AG04450 (cell line): ENCODE measurements at regions not wholly inside any gene's neighbourhood (a gene's known extent, or its start where the extent isn't known, plus 50 kb on each side); places are given as distances from the start of the nearest gene placed in this dataset.

Experiments used
- CTCF ChIA-PET: fragments of 300-600, 350-600 bp; formaldehyde crosslinking; extraction: SDS; loops from one replicate; lab custom pipeline; 2022; ENCODE audit warnings: antibody characterized with exemption, inconsistent platforms; lab: Charles Lee
- POLR2A ChIA-PET: fragments of 350-600 bp; formaldehyde crosslinking; extraction: SDS; loops from one replicate; lab custom pipeline; 2021; ENCODE audit warnings: antibody characterized with exemption, inconsistent platforms; lab: Yijun Ruan, JAX
- DNase-seq: peaks from one replicate; pipeline ENCODE4 v3.0.0-alpha.2; 2011; ENCODE audit warnings: low read depth, low spot score
- H3K27ac ChIP-seq: one replicate; pipeline ENCODE4 v1.5.1; 2012; ENCODE audit warnings: low read depth, low read length, control low read depth
- H3K27me3 ChIP-seq: one replicate; pipeline ENCODE4 v1.6.0; 2012; ENCODE audit warnings: low read length; ENCODE audit not compliant: control insufficient read depth, insufficient read depth
- H3K4me3 ChIP-seq: 2 replicates; pipeline ENCODE4 v1.5.1; 2011; ENCODE audit warnings: mild to moderate bottlenecking, low read depth, low read length, control low read depth
- H3K9me3 ChIP-seq: 2 replicates; pipeline ENCODE4 v1.5.1; 2012; ENCODE audit warnings: low read length; ENCODE audit not compliant: control insufficient read depth, insufficient read depth
- TF ChIP-seq, protein P1 (sequence below): IDR thresholded peaks from 2 replicates; pipeline ENCODE4 v1.5.1; 2011; ENCODE audit warnings: low read depth, low read length, control low read depth, inconsistent platforms

DNA sequence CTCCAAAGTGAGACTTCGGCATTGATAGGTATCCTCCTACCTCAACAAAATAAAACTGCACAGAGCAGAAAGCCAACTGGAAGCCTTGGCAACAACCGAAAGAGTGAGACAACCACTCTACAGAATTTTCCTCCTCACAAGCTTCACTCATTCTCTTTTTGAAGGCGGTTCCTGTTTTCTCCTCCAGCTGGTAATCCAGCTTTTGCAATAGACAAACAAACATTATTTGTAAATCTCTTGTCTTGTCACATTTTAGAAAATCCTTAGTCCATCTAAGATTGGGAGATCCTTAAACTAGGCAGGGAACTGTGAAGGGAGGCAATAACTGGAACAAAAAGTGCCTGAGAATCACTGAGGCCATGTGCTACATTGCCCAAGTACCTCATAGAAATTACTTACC lies 332.4 kb downstream of the BCL11A start:
- no peaks in the 10 kb centered on the region for H3K27me3 ChIP-seq
- TF ChIP-seq, protein P1, sequence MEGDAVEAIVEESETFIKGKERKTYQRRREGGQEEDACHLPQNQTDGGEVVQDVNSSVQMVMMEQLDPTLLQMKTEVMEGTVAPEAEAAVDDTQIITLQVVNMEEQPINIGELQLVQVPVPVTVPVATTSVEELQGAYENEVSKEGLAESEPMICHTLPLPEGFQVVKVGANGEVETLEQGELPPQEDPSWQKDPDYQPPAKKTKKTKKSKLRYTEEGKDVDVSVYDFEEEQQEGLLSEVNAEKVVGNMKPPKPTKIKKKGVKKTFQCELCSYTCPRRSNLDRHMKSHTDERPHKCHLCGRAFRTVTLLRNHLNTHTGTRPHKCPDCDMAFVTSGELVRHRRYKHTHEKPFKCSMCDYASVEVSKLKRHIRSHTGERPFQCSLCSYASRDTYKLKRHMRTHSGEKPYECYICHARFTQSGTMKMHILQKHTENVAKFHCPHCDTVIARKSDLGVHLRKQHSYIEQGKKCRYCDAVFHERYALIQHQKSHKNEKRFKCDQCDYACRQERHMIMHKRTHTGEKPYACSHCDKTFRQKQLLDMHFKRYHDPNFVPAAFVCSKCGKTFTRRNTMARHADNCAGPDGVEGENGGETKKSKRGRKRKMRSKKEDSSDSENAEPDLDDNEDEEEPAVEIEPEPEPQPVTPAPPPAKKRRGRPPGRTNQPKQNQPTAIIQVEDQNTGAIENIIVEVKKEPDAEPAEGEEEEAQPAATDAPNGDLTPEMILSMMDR: no peak
- no peak for DNase-seq
- H3K27ac ChIP-seq: no peak overlapping the region
- no peak overlapping the region for H3K4me3 ChIP-seq
- H3K9me3 ChIP-seq: no peaks in the 10 kb centered on the region
- ChIA-PET CTCF (no interaction called here), POLR2A (no interaction called here)

DNA sequence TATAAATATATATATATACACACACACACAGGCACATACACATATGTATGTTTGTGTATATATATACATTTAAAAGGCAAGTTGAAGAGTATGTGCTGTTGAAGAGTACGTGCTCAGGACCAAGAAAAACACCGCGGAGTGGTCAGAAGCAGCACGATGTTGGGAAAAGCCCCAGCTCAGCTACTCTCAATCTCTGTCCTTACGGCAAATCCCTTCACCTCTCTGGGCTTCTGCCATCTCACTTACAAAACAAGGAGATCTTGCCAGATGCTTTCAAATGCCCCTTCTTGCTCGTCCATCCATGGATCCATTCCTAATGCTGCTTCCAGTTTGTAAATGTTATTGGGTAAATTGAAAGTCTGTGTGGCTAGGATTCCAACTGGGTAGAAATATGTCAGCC lies 333.9 kb downstream of the BCL11A start:
- CTCF ChIA-PET: no interaction called here
- POLR2A ChIA-PET: no interaction called here
- Histone ChIP-seq H3K9me3 (no peaks in the 10 kb centered on the region), H3K4me3 (no peak overlapping the region), H3K27ac (no peak overlapping the region), H3K27me3 (no peaks in the 10 kb centered on the region)
- no peak for DNase-seq
- TF ChIP-seq, protein P1: no peak

DNA sequence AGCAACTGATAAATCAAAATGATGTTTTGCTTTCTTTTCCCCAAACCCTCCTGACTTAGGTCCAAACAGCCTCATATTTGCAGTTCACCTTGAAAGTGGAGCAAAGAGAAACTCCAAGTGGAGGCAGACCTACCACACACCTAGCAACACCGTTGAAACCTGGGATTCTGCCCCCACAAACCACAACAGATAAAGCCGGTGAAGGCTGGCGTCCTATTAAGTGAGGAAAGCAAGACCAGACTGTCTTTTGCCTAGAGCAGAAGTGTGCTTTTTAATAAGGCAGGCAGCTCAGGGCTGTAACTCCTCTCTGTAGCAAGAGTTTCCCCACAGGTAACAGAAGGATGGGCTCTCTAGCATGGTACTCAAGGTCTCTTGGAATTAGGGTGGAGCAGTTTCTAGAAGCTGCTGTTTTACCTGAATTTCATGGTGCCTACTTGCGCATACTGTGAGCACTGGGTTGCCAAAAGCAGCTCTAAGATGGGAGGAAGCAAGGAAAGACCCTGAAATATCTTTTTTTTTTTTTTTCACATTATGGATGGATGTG lies 336.9 kb downstream of the BCL11A start:
- TF ChIP-seq, protein P1: no peak
- Histone ChIP-seq H3K27me3 (no peaks in the 10 kb centered on the region), H3K9me3 (no peaks in the 10 kb centered on the region), H3K4me3 (no peak overlapping the region), H3K27ac (no peak overlapping the region)
- DNase-seq: no peak
- POLR2A ChIA-PET: no interaction called here
- CTCF ChIA-PET: interaction anchor here (0.6 kb wide), 1 partner anchor 137 kb away, joined by 5 read pairs; no protein-coding TSS in a partner anchor

DNA sequence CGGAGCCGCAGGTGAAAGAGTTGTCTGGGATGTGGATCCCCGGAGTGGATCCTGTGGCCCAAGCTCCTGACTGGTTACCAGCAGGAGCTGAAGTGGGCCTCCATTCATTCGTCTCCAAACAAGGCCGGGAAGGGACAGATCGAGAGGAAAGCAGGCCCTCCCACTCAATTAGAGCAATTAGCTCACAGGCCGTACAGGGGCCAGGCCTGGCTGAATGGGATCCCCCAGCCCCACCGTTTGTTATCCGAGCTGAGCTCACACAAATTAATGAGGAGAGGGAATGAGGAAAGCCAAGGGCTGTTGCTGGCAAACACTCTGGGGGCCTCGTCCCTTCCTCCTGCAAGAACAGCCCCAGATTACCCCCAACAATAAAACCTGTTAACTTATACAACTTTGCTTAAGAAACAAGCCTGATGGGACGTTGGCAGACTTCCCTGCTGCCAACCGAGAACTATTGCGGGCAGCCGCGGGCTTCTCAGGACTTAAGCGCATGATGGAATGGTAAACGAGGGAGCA lies 338.0 kb downstream of the BCL11A start:
- no peak for DNase-seq
- CTCF ChIA-PET: no interaction called here
- no peak overlapping the region for H3K4me3 ChIP-seq
- no peaks in the 10 kb centered on the region for H3K9me3 ChIP-seq
- POLR2A ChIA-PET: no interaction called here
- no peak overlapping the region for H3K27ac ChIP-seq
- no peaks in the 10 kb centered on the region for H3K27me3 ChIP-seq
- TF ChIP-seq, protein P1: no peak

DNA sequence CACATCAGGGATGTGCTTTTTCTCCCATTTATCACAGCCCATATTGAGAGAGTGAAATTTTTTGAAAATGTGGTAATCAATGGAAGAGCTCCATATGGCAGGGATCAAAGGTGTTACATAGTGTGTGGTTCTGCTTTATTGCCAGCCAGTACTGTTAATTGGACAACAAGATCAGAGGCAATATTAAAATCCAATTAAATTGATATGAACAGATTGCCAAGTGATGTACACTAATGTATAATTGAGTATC lies 338.9 kb downstream of the BCL11A start:
- TF ChIP-seq, protein P1: no peak
- ChIA-PET POLR2A (no interaction called here), CTCF (no interaction called here)
- no peaks in the 10 kb centered on the region for H3K27me3 ChIP-seq
- DNase-seq: no peak
- H3K27ac ChIP-seq: no peak overlapping the region
- H3K9me3 ChIP-seq: no peaks in the 10 kb centered on the region
- no peak overlapping the region for H3K4me3 ChIP-seq
